Gastrocnemius medialis (tissue), 4 donors: ENCODE measurements at regions not wholly inside any gene's neighbourhood (a gene's known extent, or its start where the extent isn't known, plus 50 kb on each side); places are given as distances from the start of the nearest gene placed in this dataset.

Experiments used
- POLR2A ChIP-seq, 2 donors: fragments of 450-650 bp; IDR thresholded peaks; one replicate each; pipeline ENCODE4 v1.6.1; 2017; ENCODE audit warnings: antibody characterized with exemption in 2 of 2, mild to moderate bottlenecking in 2 of 2, moderate library complexity in 2 of 2
- TF ChIP-seq, protein P1 (sequence below), 5 experiments: fragments of 450-650 bp in 3 of 5; fragments of 200-600 bp in 2 of 5; sonication (generic) in 2 of 5; IDR thresholded peaks in 4 of 5; conservative IDR thresholded peaks in 1 of 5; 1 replicate in 4 of 5; 2 replicates in 1 of 5; pipeline ENCODE4 v1.5.1; 2016 to 2019; ENCODE audit warnings: antibody characterized with exemption in 5 of 5, mild to moderate bottlenecking in 3 of 5, moderate library complexity in 3 of 5

DNA sequence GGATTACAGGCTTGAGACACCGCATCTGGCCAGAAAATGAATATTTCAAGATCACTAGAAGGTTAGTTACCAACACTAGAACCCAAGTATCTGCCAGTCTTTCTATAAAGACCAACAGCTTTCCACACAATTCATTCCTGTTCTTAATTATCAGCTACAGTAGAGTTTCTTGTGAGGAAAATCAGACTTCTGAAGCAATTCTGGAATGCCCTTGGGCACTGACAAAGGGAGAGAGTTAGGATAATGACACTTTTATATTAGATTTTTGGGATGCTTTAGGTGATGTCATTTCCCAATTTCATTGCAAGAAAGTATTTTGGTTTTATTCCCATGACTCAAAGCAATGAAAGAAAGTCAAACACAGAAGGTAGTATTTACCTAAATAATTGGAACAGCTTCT, 497.0 kb upstream of the TUSC1 start:
- TF ChIP-seq POLR2A (IDR thresholded peaks at IDR 0.05), result no peak
- TF ChIP-seq, protein P1, sequence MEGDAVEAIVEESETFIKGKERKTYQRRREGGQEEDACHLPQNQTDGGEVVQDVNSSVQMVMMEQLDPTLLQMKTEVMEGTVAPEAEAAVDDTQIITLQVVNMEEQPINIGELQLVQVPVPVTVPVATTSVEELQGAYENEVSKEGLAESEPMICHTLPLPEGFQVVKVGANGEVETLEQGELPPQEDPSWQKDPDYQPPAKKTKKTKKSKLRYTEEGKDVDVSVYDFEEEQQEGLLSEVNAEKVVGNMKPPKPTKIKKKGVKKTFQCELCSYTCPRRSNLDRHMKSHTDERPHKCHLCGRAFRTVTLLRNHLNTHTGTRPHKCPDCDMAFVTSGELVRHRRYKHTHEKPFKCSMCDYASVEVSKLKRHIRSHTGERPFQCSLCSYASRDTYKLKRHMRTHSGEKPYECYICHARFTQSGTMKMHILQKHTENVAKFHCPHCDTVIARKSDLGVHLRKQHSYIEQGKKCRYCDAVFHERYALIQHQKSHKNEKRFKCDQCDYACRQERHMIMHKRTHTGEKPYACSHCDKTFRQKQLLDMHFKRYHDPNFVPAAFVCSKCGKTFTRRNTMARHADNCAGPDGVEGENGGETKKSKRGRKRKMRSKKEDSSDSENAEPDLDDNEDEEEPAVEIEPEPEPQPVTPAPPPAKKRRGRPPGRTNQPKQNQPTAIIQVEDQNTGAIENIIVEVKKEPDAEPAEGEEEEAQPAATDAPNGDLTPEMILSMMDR (IDR thresholded peaks at IDR 0.05 in 4 of 5, conservative IDR thresholded peaks at IDR 0.05 in 1 of 5), result no peak
